ENCODE measurements at regions not wholly inside any gene's neighbourhood (a gene's known extent, or its start where the extent isn't known, plus 50 kb on each side); places are given as distances from the start of the nearest gene placed in this dataset.

DNA sequence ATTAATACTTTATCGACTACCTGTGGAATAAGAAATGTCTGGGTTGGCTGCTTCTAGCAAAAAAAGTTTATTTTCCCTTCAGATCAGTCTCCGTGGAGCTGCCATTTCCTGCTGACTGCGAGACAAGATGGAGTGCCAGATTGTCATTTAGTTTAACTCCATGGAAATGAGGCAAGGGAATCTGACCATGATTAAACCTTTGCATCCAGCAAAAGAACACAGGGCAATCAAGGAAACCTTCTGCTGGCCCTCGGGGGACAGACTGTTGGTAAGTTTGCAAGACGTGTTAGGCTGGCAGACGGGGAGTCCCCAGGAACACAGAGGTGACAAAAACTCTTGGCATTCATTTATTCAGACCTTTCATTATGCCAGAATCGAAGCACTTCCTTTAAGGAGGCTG lies 52.2 kb upstream of the SPACA1 start:
- DNase-seq (ENCODE audit: low read depth in 3 of 3, low spot score in 2 of 3) = no peak

DNA sequence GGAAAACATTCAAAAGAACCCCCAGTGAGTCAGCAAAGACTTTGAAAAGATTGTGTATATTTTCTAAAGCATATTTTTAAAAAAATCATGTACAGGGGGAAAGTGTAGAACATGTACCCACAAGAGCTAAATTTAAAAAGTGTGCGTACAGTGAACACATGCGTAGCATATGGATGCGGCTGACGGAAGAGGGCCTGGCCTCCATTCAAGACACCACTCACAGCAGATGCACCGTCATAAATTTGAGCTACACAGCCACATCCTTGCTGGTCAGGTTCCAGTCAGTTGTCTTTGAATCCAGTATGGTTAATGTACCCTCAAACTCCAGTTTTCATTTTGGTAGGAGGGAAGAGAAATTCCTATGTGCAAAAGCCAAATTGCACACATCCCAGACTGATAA lies 54.3 kb upstream of the SPACA1 start:
- DNase-seq (ENCODE audit: low read depth in 3 of 3, low spot score in 2 of 3) = no peak

DNA sequence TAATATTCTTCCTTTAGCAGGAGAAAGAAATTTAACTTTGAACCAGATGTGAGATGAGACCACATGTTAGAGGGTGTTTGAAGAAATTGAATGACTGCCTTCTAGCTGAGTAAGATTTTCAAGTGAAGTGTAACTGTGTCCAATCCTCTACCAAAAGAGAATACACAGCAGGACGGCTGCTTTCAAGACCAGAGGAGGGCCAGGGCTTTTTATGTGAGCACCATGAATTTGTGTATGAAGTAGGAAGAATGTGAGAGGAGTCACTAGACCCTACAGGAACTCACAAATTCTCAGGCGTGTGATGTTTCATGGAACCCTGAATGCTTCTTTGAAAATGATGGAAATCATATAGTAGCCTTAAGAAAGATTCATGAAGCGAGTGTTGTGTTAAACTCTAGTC lies 56.8 kb upstream of the SPACA1 start:
- DNase-seq (ENCODE audit: low read depth in 3 of 3, low spot score in 2 of 3) = no peak

- DNase-seq (ENCODE audit: low read depth in 3 of 3, low spot score in 2 of 3) = no peak
These were observed 65.5 kb upstream of the SPACA1 start for GRCh38 chr6:87982134-87982533.

DNA sequence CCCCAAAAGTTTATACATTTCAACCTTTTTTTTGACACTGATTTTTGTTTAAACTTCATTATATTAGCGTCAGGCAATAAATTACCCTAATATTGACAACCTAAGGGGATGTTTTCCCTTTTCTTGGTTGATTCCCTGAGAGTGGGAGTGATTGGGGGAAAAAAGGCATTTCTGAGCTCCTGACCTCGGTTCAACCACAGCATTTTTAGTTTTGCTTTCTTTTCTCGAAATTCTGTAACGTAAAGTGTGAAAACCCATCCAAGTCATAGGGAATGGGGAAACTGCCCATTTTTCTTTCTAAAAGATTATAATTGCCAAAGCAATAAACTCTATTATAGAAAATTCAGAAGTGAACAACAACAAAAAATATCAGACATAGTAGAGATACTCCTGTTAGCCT lies 67.9 kb upstream of the SPACA1 start:
- DNase-seq (ENCODE audit: low read depth in 3 of 3, low spot score in 2 of 3) = no peak

DNA sequence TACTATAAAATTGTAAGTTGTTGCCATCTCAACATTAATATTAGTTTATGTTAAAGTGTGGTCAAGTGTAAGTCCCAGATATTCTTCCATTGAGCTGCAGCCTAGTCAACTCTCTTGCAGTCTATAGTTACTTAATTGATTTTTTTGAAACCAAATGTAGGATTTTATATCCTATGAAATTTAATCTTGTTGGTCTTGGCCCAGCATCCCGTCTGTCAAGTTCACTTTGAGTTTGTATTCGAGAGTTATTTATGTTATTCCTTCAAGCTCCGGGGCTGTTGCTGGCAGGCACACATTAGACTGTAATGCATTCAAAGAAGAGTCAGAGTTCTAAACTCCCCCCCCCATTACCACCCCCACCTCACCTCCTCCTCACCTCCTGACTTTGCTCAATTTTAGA lies 71.0 kb upstream of the SPACA1 start:
- no peak for DNase-seq (ENCODE audit: low read depth in 3 of 3, low spot score in 2 of 3)

GRCh38 chr6:87975561-87975960 lies 72.1 kb upstream of the SPACA1 start:
- no peak for DNase-seq (ENCODE audit: low read depth in 3 of 3, low spot score in 2 of 3)

- no peak for DNase-seq (ENCODE audit: low read depth in 3 of 3, low spot score in 2 of 3)
These were observed 75.4 kb upstream of the SPACA1 start for GRCh38 chr6:87972279-87972678.

DNA sequence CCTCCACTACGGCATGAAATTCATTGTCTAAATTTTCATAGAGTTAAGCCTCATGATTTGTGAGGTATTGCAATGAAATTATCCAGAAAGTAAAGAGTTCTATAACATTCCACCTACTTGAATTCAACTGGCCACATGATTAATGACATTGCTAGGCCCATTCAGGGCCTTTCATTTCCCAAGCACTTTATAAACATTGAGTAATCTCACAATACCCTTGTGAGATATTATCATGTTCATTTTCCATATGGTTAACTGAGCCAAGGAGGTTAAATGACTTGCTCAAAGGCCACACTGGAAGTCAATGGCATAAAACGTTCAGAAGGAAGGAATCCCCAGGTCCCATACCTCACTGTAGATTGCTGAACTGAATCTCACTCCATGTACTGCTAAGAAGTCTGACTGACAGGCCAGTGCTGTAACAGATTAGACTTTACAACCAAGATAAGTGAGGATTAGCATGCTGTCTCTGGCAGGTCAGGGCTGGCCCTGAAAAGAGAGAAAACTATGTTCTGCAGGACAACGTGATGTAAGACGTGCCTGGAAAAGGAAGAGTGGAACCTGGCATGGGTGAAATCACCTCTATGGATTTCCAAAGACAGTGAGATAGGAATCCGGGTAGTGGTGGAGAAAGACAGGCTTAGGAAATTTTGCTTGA lies 75.9 kb upstream of the SPACA1 start:
- no peak for DNase-seq (ENCODE audit: low read depth in 3 of 3, low spot score in 2 of 3)

DNA sequence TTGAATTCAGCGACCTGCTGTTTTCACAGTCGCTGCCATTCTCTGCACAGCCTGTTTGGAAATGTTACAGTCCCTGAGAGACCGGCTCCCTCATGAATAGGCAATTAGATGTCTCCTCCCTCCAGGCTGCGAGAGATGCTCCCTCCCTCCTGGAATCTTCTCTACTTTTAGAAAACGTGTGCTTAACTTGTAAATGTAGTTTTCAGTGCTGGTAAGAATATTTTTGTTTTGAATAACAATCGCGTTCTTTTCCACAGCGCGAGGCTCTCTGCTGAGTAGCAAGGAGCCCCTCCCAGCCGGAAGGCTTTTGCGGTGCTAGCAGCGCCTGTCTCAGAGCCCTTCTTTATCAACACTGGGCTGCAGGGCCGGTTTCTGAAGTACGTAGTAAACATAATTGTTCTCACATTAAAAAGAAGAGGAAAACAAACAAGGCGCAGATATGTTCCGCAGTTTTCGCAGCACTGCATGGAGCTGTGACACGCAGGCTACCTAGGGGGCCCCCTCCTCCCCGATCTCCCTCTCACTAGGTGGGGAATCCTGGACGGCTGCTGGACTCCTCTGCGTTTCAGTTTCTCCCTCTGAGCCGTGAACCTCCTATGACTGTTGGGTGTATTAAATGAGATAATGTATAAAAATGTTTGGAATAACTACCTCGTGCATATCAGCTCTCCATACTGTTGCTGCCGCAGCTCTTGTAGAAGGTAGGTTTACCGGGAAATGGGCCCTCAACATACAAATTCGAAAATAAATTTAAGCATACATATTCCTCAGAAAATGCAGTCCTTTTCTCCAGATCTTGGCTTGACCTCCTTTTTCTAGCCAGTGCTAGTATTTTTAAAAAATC lies 79.0 kb upstream of the SPACA1 start:
- DNase-seq (ENCODE audit: low read depth in 3 of 3, low spot score in 2 of 3) = no peak

DNA sequence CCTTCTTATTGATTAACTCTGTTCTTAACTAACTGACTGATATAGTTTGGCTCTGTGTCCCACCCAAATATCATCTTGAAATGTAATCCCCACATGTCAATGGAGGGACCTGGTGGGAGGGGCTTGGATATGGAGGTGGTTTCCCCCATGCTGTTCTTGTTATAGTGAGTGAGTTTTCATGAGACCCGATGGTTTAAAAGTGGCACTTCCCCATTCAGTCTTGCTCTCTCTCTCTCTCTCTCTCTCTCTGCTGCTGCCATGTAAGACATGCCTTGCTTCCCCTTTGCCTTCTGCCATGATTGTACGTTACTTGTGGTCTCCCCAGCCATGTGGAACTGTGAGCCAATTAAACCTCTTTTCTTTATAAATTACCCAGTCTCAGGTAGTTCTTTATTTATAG lies 81.8 kb upstream of the SPACA1 start:
- no peak for DNase-seq (ENCODE audit: low read depth in 3 of 3, low spot score in 2 of 3)

- DNase-seq (ENCODE audit: low read depth in 3 of 3, low spot score in 2 of 3) = no peak
These were observed 88.6 kb upstream of the SPACA1 start for GRCh38 chr6:87959083-87959482.

- no peak for DNase-seq (ENCODE audit: low read depth in 3 of 3, low spot score in 2 of 3)
These were observed 95.9 kb upstream of the SPACA1 start for GRCh38 chr6:87951751-87952150.

DNA sequence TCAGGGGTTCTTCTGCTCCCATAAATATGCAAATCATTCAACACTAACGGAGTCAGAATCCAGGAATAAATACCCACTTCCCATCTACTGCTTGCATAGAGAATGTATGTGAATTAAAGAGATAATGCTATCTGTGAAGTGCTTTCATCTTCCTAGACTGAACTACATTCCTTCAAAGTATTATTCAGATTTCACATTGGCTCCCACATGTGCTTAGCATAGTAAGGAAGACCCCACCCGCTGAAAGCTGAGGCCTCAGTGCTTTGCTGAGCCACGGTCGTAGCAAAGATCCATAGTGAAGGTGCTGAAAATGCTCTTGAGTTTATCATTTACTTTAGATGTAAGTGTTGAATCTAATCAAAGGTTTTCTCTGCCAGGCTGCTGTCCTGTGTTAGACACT lies 97.0 kb upstream of the SPACA1 start:
- DNase-seq (ENCODE audit: low read depth in 3 of 3, low spot score in 2 of 3) = no peak

DNA sequence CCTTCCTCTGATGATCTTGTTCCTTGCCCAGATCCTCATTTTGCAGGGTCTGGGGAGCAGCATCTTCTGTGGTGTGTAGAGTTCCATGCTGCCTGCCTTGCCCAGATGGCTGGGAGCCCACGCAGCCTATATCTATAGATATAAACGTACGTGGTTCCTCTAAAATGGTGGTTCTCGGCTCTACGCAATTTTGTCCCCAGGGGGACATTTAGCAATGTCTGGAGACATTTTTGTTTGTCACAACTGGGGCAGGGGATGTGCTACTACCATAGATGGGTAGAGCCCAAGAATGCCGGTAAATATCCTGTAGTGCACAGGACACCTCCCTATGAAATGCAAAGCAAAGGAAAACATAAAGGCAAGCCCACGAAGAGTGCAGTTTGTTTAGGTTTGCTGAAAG lies 98.4 kb upstream of the SPACA1 start:
- DNase-seq (ENCODE audit: low read depth in 3 of 3, low spot score in 2 of 3) = no peak

- DNase-seq (ENCODE audit: low read depth in 3 of 3, low spot score in 2 of 3) = no peak
These were observed 101.0 kb upstream of the SPACA1 start for GRCh38 chr6:87946669-87947068.

GRCh38 chr6:87945966-87946365 lies 101.7 kb upstream of the SPACA1 start:
- no peak for DNase-seq (ENCODE audit: low read depth in 3 of 3, low spot score in 2 of 3)

- no peak for DNase-seq (ENCODE audit: low read depth in 3 of 3, low spot score in 2 of 3)
These were observed 102.5 kb upstream of the SPACA1 start for GRCh38 chr6:87945181-87945580.

DNA sequence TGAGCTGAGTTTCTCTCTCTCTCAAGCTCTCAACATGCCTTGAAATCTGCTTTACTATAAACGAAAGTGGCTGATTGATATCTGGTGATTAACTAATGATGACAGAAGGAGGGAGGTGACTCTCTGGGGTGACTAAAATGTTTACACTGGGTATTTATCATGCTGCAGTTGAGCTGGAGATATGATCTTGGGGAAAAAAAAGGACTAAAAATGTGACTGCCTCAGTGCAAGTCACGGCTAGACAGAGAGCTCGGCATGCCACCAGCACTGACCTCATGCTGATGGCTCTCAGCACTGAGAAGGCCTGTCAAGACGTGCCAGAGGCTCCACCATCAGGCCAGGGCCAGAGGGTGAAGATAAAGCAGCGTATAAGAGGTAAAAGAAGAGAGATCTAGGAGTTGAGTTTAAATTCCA lies 103.1 kb upstream of the SPACA1 start:
- DNase-seq (ENCODE audit: low read depth in 3 of 3, low spot score in 2 of 3) = no peak

GRCh38 chr6:87943191-87943590 lies 104.5 kb upstream of the SPACA1 start:
- DNase-seq (ENCODE audit: low read depth in 3 of 3, low spot score in 2 of 3) = no peak

DNA sequence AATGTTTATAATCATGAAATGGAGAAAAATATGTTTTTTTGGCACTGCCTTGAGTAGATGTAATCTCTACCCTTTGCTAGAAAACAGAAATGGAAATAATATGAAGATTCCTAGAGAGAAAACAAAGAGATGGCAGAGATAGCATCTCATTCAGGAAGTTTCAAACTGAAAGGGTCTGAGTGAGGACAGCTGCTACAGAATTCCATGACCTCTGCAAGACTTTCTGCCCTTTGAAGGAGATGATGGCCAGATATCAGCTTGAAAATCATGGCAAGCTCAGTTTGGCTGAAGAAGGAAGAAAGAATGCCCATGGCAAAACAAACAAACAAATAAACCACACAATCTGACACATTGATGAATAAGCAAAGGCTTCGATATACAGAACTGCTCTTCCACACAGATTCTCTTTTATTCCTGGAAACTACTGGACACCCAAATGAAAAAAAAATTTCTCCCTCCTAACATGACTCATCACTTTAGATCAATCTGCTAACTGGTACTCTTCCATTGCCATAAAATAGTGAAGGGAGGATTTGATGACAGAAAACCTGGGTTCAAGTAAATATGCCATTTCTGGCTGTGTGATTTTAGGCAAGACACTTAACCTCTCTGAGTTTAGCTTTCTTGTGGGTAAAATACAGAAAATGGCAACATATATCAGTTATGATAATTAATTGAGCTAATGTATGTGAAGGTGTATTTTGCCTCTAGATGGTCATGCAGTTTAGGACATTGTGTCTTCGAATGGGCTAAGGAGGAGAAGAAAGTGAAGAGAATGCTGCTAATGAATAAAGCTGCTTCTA lies 105.9 kb upstream of the SPACA1 start:
- DNase-seq (ENCODE audit: low read depth in 3 of 3, low spot score in 2 of 3) = no peak

DNA sequence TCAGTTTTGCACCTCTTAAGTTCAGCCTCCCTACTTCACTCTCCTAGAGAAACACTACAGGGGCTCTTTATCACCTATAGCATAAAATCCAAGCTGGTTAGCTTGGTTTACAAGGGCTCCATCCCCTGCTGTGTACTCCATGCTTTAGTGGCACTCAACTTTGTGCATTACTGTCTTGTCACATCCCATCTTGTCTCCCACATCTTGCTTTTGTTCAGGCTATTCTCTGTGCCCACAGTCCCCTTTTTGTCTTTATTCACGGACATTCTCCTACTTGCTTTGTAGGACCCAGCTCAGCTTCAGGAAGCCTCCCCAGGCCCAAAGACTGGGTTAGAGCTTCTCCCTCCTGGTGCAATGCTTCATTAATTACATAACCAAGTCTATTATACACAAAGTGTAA lies 107.9 kb upstream of the SPACA1 start:
- DNase-seq (ENCODE audit: low read depth in 3 of 3, low spot score in 2 of 3) = no peak
